ENCODE measurements at regions not wholly inside any gene's neighbourhood (a gene's known extent, or its start where the extent isn't known, plus 50 kb on each side); places are given as distances from the start of the nearest gene placed in this dataset.
"Not testable (repeated sequence)": the region's sequence is repeated elsewhere in the genome, so short reads cannot be mapped to it uniquely, and the experiment has no call there.

- in situ Hi-C loops (cut with HindIII; ENCODE audit: low sequenced_read_pairs) = no loop called here
These were observed 321.8 kb upstream of the MEF2C start for GRCh38 chr5:89204756-89205155.

- in situ Hi-C loops (cut with HindIII; ENCODE audit: low sequenced_read_pairs) = no loop called here
These were observed 320.6 kb upstream of the MEF2C start for GRCh38 chr5:89203611-89204010.

- in situ Hi-C loops (cut with HindIII; ENCODE audit: low sequenced_read_pairs) = no loop called here
These were observed 317.9 kb upstream of the MEF2C start for GRCh38 chr5:89200899-89201298.

- in situ Hi-C loops (cut with HindIII; ENCODE audit: low sequenced_read_pairs) = no loop called here
These were observed 316.3 kb upstream of the MEF2C start for GRCh38 chr5:89199306-89199705.

GRCh38 chr5:89191374-89191773 lies 308.4 kb upstream of the MEF2C start:
- in situ Hi-C loops (cut with HindIII; ENCODE audit: low sequenced_read_pairs) = no loop called here

GRCh38 chr5:89190515-89191265 lies 307.7 kb upstream of the MEF2C start:
- in situ Hi-C loops (cut with HindIII; ENCODE audit: low sequenced_read_pairs) = no loop called here

GRCh38 chr5:89187883-89188465 lies 305.0 kb upstream of the MEF2C start:
- in situ Hi-C loops (cut with HindIII; ENCODE audit: low sequenced_read_pairs) = no loop called here

- in situ Hi-C loops (cut with HindIII; ENCODE audit: low sequenced_read_pairs) = no loop called here
These were observed 304.3 kb upstream of the MEF2C start for GRCh38 chr5:89187268-89187667.

GRCh38 chr5:89181546-89181945 lies 298.6 kb upstream of the MEF2C start:
- in situ Hi-C loops (cut with HindIII; ENCODE audit: low sequenced_read_pairs) = no loop called here

- in situ Hi-C loops (cut with HindIII; ENCODE audit: low sequenced_read_pairs) = no loop called here
These were observed 296.7 kb upstream of the MEF2C start for GRCh38 chr5:89179731-89180130.

GRCh38 chr5:89178541-89178940 lies 295.6 kb upstream of the MEF2C start:
- in situ Hi-C loops (cut with HindIII; ENCODE audit: low sequenced_read_pairs) = no loop called here

GRCh38 chr5:89173528-89173927 lies 290.5 kb upstream of the MEF2C start:
- in situ Hi-C loops (cut with HindIII; ENCODE audit: low sequenced_read_pairs) = no loop called here

- in situ Hi-C loops (cut with HindIII; ENCODE audit: low sequenced_read_pairs) = no loop called here
These were observed 285.8 kb upstream of the MEF2C start for GRCh38 chr5:89168766-89169165.

GRCh38 chr5:89164703-89165102 lies 281.7 kb upstream of the MEF2C start:
- in situ Hi-C loops (cut with HindIII; ENCODE audit: low sequenced_read_pairs) = not testable (repeated sequence)

- in situ Hi-C loops (cut with HindIII; ENCODE audit: low sequenced_read_pairs) = no loop called here
These were observed 273.2 kb upstream of the MEF2C start for GRCh38 chr5:89156226-89156625.

- in situ Hi-C loops (cut with HindIII; ENCODE audit: low sequenced_read_pairs) = no loop called here
These were observed 264.0 kb upstream of the MEF2C start for GRCh38 chr5:89147031-89147430.

- in situ Hi-C loops (cut with HindIII; ENCODE audit: low sequenced_read_pairs) = no loop called here
These were observed 254.2 kb upstream of the MEF2C start for GRCh38 chr5:89137148-89137547.

- in situ Hi-C loops (cut with HindIII; ENCODE audit: low sequenced_read_pairs) = no loop called here
These were observed 251.0 kb upstream of the MEF2C start for GRCh38 chr5:89133975-89134374.

- in situ Hi-C loops (cut with HindIII; ENCODE audit: low sequenced_read_pairs) = no loop called here
These were observed 250.1 kb upstream of the MEF2C start for GRCh38 chr5:89133129-89133528.

GRCh38 chr5:89130851-89131250 lies 247.9 kb upstream of the MEF2C start:
- in situ Hi-C loops (cut with HindIII; ENCODE audit: low sequenced_read_pairs) = no loop called here

GRCh38 chr5:89129941-89130340 lies 247.0 kb upstream of the MEF2C start:
- in situ Hi-C loops (cut with HindIII; ENCODE audit: low sequenced_read_pairs) = no loop called here

- in situ Hi-C loops (cut with HindIII; ENCODE audit: low sequenced_read_pairs) = no loop called here
These were observed 246.1 kb upstream of the MEF2C start for GRCh38 chr5:89128906-89129625.

All from endothelial cell of hepatic sinusoid (primary cell).